ENCODE measurements at regions not wholly inside any gene's neighbourhood (a gene's known extent, or its start where the extent isn't known, plus 50 kb on each side); places are given as distances from the start of the nearest gene placed in this dataset.

DNA sequence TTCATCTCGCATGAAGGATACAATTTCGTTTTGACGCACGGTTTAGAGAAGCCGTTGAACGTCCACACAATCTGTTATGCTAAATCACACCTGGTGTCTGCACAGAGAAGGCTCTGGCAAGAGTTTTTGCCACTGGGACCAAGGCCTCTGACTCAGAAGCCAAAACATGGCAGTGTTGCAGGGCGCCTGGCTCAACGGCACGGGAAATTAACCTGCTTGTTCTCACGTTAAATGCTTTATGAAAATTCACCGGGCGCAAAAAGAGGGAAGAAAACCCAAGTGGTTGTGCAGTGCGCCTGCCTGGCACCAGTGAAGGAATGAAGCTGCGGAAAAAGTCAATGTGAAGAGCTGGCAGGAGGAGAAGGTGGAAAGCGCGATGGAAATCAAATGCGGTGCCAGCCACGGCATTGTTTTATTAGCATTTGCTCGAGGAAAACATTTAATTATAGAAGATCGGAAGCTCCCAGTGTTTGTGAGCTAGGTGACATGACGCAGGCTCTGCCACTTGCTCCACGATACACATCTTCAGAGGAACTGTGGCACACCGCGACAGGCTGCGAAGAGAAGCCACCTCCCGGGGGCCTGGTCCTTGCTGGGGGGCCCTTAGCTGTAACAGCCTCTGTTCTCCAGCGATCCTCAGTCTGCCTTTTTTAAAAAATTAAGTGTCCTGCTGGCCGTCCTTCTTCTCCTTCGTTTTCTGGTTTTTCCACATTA, 126.2 kb downstream of the ZIC5 start:
- H3K36me3 ChIP-seq (replicated peaks in 1 of 2; ENCODE audit: control insufficient read depth in 1 of 2, insufficient read depth in 2 of 2, low read length in 2 of 2) = no peaks in the 10 kb centered on the region
- no peak overlapping the region for H3K4me3 ChIP-seq (replicated peaks in 1 of 3; ENCODE audit: insufficient read depth in 1 of 3, low read depth in 2 of 3, low read length in 3 of 3)
- H4K20me1 ChIP-seq (ENCODE audit: insufficient read depth, low read length) = no peaks in the 10 kb centered on the region
- no peak overlapping the region for H3K9ac ChIP-seq (ENCODE audit: insufficient read depth, low read depth, low read length)
- no peaks in the 10 kb centered on the region for H3K79me2 ChIP-seq (ENCODE audit: insufficient read depth, low read length)
- ChIA-PET POLR2A (no interaction called here), CTCF (ENCODE audit: low intra/inter-chr PET ratio, low total read pairs) (no interaction called here)
- no TSS peak for BruUV-seq (replicated peaks)
- no peak overlapping the region for H2AFZ ChIP-seq (ENCODE audit: low read length)
- FAIRE-seq (no peak), ATAC-seq (no peak), DNase-seq (ENCODE audit: low spot score) (no peak)
- no peak overlapping the region for H3K4me2 ChIP-seq (ENCODE audit: low read depth, low read length)
- intact Hi-C loops (cut with micrococcal nuclease; ENCODE audit: unreplicated experiment) (no loop called here), in situ Hi-C loops (cut with HindIII; ENCODE audit: extremely low pct_ligation_motif_present, low pct_unique_long_range_greater_than_20kb) (no loop called here)
- no peaks in the 10 kb centered on the region for H3K9me3 ChIP-seq (ENCODE audit: low read length)
- no peak overlapping the region for H3K27ac ChIP-seq (ENCODE audit: extremely low read length, insufficient read depth, low read length)
- H3K27me3 ChIP-seq (ENCODE audit: control insufficient read depth in 1 of 2, insufficient read depth in 2 of 2, low read length in 2 of 2) = no peaks in the 10 kb centered on the region
- WGBS (ENCODE audit: low lambda C conversion rate) = 85% methylated on average over 29 of the region's 29 CpGs
- TF ChIP-seq, protein P1, sequence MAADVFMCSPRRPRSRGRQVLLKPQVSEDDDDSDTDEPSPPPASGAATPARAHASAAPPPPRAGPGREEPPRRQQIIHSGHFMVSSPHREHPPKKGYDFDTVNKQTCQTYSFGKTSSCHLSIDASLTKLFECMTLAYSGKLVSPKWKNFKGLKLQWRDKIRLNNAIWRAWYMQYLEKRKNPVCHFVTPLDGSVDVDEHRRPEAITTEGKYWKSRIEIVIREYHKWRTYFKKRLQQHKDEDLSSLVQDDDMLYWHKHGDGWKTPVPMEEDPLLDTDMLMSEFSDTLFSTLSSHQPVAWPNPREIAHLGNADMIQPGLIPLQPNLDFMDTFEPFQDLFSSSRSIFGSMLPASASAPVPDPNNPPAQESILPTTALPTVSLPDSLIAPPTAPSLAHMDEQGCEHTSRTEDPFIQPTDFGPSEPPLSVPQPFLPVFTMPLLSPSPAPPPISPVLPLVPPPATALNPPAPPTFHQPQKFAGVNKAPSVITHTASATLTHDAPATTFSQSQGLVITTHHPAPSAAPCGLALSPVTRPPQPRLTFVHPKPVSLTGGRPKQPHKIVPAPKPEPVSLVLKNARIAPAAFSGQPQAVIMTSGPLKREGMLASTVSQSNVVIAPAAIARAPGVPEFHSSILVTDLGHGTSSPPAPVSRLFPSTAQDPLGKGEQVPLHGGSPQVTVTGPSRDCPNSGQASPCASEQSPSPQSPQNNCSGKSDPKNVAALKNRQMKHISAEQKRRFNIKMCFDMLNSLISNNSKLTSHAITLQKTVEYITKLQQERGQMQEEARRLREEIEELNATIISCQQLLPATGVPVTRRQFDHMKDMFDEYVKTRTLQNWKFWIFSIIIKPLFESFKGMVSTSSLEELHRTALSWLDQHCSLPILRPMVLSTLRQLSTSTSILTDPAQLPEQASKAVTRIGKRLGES (CRISPR knock-in tag; IDR thresholded peaks at IDR 0.05; ENCODE audit: borderline replicate concordance) = no peak
- TF ChIP-seq, protein P2, sequence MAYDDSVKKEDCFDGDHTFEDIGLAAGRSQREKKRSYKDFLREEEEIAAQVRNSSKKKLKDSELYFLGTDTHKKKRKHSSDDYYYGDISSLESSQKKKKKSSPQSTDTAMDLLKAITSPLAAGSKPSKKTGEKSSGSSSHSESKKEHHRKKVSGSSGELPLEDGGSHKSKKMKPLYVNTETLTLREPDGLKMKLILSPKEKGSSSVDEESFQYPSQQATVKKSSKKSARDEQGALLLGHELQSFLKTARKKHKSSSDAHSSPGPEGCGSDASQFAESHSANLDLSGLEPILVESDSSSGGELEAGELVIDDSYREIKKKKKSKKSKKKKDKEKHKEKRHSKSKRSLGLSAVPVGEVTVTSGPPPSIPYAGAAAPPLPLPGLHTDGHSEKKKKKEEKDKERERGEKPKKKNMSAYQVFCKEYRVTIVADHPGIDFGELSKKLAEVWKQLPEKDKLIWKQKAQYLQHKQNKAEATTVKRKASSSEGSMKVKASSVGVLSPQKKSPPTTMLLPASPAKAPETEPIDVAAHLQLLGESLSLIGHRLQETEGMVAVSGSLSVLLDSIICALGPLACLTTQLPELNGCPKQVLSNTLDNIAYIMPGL (CRISPR knock-in tag; IDR thresholded peaks at IDR 0.05; ENCODE audit: borderline replicate concordance in 1 of 2, low read depth in 1 of 2) = no peak
- TF ChIP-seq TBX2 (CRISPR knock-in tag; IDR thresholded peaks at IDR 0.05; ENCODE audit: borderline replicate concordance) = no peak
- TF ChIP-seq, protein P3, sequence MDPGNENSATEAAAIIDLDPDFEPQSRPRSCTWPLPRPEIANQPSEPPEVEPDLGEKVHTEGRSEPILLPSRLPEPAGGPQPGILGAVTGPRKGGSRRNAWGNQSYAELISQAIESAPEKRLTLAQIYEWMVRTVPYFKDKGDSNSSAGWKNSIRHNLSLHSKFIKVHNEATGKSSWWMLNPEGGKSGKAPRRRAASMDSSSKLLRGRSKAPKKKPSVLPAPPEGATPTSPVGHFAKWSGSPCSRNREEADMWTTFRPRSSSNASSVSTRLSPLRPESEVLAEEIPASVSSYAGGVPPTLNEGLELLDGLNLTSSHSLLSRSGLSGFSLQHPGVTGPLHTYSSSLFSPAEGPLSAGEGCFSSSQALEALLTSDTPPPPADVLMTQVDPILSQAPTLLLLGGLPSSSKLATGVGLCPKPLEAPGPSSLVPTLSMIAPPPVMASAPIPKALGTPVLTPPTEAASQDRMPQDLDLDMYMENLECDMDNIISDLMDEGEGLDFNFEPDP (CRISPR knock-in tag; conservative IDR thresholded peaks at IDR 0.05) = no peak
- no peak for TF ChIP-seq MATR3 (CRISPR knock-in tag; IDR thresholded peaks at IDR 0.05)
- TF ChIP-seq ZFP36 (IDR thresholded peaks at IDR 0.05; ENCODE audit: borderline replicate concordance, low read depth, low read length, partially characterized antibody) = no peak
- no peak for TF ChIP-seq ZNF530 (CRISPR knock-in tag; IDR thresholded peaks at IDR 0.05; ENCODE audit: low read depth)
- TF ChIP-seq, protein P4, sequence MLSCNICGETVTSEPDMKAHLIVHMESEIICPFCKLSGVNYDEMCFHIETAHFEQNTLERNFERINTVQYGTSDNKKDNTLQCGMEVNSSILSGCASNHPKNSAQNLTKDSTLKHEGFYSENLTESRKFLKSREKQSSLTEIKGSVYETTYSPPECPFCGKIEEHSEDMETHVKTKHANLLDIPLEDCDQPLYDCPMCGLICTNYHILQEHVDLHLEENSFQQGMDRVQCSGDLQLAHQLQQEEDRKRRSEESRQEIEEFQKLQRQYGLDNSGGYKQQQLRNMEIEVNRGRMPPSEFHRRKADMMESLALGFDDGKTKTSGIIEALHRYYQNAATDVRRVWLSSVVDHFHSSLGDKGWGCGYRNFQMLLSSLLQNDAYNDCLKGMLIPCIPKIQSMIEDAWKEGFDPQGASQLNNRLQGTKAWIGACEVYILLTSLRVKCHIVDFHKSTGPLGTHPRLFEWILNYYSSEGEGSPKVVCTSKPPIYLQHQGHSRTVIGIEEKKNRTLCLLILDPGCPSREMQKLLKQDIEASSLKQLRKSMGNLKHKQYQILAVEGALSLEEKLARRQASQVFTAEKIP (CRISPR knock-in tag; IDR thresholded peaks at IDR 0.05; ENCODE audit: borderline replicate concordance) = no peak
- H3K4me1 ChIP-seq (ENCODE audit: insufficient read depth, low read length) = peaks cover 10% of the 10 kb centered on the region
